Breast epithelium (tissue), 4 donors: ENCODE measurements at regions not wholly inside any gene's neighbourhood (a gene's known extent, or its start where the extent isn't known, plus 50 kb on each side); places are given as distances from the start of the nearest gene placed in this dataset.

ENCODE experiments used
- DNase-seq, 2 donors: peaks; one replicate each; pipeline ENCODE4 v3.0.0-alpha.2; 2019; ENCODE audit warnings: low spot score in 2 of 2
- H3K27ac ChIP-seq, 2 donors: fragments of 200-600 bp; sonication (generic) in 1 of 2; one replicate each; pipeline ENCODE4 v1.5.1; 2016 to 2019; ENCODE audit warnings: mild to moderate bottlenecking in 1 of 2
- H3K27me3 ChIP-seq, 2 donors: fragments of 200-600 bp; sonication (generic) in 1 of 2; one replicate each; pipeline versions ENCODE4 v1.5.1 to v1.6.0; 2017 to 2019; ENCODE audit warnings: control low read depth in 1 of 2, mild to moderate bottlenecking in 1 of 2
- H3K36me3 ChIP-seq: fragments of 200-600 bp; one replicate; pipeline ENCODE4 v1.5.1; 2019
- H3K4me1 ChIP-seq, 2 donors: fragments of 200-600 bp; sonication (generic); one replicate each; pipeline ENCODE4 v1.5.1; 2016 to 2019; ENCODE audit warnings: control low read depth in 1 of 2
- H3K4me3 ChIP-seq, 3 donors: fragments of 200-600 bp; sonication (generic); 1 replicate in 2 of 3; 2 replicates in 1 of 3; pipeline ENCODE4 v1.5.1; 2016 to 2019; ENCODE audit warnings: mild to moderate bottlenecking in 3 of 3, moderate library complexity in 2 of 3
- H3K9me3 ChIP-seq, 2 donors: fragments of 200-600 bp; sonication (generic) in 1 of 2; one replicate each; pipeline ENCODE4 v1.5.1; 2016 to 2019; ENCODE audit warnings: control low read depth in 1 of 2
- CTCF ChIP-seq, 3 donors: fragments of 450-650 bp; IDR thresholded peaks; one replicate each; pipeline ENCODE4 v1.5.1; 2016 to 2017; ENCODE audit warnings: antibody characterized with exemption in 3 of 3, mild to moderate bottlenecking in 3 of 3, moderate library complexity in 3 of 3
- POLR2A ChIP-seq: fragments of 450-650 bp; IDR thresholded peaks from one replicate; pipeline ENCODE4 v1.6.1; 2016; ENCODE audit warnings: antibody characterized with exemption, mild to moderate bottlenecking, moderate library complexity
- POLR2AphosphoS5 ChIP-seq, 3 donors: sonication (generic); formaldehyde crosslinking; IDR thresholded peaks; one replicate each; pipeline ENCODE4 v1.6.1; 2017; ENCODE audit warnings: antibody characterized with exemption in 3 of 3
- intact Hi-C: fragments of 100-400 bp; cut with DNase I; formaldehyde crosslinking; loops from one replicate; pipeline ENCODE4 v1.15.1; 2023; ENCODE audit warnings: low total_unique reads

GRCh38 chr4:54384563-54384962, 155.5 kb downstream of the PDGFRA start:
- no peaks in the 10 kb centered on the region for H3K27me3 ChIP-seq
- TF ChIP-seq CTCF (IDR thresholded peaks at IDR 0.05) (peak in 2 of 3 donors; percentile 20 to 48), POLR2A (no peak), POLR2AphosphoS5 (IDR thresholded peaks at IDR 0.05) (no peak)
- peak in 1 of 2 donors; percentile 19 for DNase-seq
- no peaks in the 10 kb centered on the region for H3K9me3 ChIP-seq
- H3K36me3 ChIP-seq, result no peaks in the 10 kb centered on the region
- no peak overlapping the region for H3K27ac ChIP-seq
- no peaks in the 10 kb centered on the region for H3K4me1 ChIP-seq
- intact Hi-C loops, result no loop called here
- H3K4me3 ChIP-seq, result no peak overlapping the region

- Histone ChIP-seq H3K27ac (no peak overlapping the region), H3K9me3 (no peaks in the 10 kb centered on the region), H3K4me1 (no peaks in the 10 kb centered on the region), H3K36me3 (no peaks in the 10 kb centered on the region), H3K4me3 (no peak overlapping the region), H3K27me3 (no peaks in the 10 kb centered on the region)
- no peak for TF ChIP-seq POLR2AphosphoS5 (IDR thresholded peaks at IDR 0.05)
- intact Hi-C loops, result no loop called here
- DNase-seq, result no peak
Measured at GRCh38 chr4:54386042-54386669, 157.1 kb downstream of the PDGFRA start.

DNA sequence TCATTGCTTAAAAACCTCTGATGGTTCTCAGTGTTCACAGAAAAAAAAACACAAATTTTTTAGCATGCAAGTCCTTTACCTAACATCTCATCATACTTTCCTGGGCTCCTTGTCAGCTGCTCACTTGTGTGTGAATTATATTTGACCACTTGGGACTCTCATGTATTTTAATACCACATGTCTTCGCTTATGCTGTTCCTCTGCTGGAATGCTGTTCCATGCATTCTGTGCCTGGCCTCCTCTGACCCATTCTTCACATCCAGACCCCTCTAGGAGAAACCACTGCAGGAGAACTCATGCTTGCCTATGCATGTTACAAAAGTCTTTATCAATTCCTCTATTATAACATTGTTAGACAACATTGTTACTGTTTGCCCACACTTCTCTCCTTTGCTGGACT, 157.6 kb downstream of the PDGFRA start:
- Histone ChIP-seq H3K36me3 (no peaks in the 10 kb centered on the region), H3K9me3 (no peaks in the 10 kb centered on the region), H3K27me3 (no peaks in the 10 kb centered on the region), H3K4me1 (no peaks in the 10 kb centered on the region), H3K27ac (no peak overlapping the region), H3K4me3 (no peak overlapping the region)
- no peak for DNase-seq
- no peak for TF ChIP-seq CTCF (IDR thresholded peaks at IDR 0.05)
- no peak for TF ChIP-seq POLR2AphosphoS5 (IDR thresholded peaks at IDR 0.05)
- no peak for TF ChIP-seq POLR2A
- intact Hi-C loops, result no loop called here

- H3K4me3 ChIP-seq, result no peak overlapping the region
- intact Hi-C loops, result no loop called here
- H3K9me3 ChIP-seq, result no peaks in the 10 kb centered on the region
- no peak overlapping the region for H3K27ac ChIP-seq
- no peaks in the 10 kb centered on the region for H3K4me1 ChIP-seq
- no peak for TF ChIP-seq POLR2A
- TF ChIP-seq CTCF (IDR thresholded peaks at IDR 0.05), result no peak
- no peaks in the 10 kb centered on the region for H3K27me3 ChIP-seq
- no peak for DNase-seq
- no peaks in the 10 kb centered on the region for H3K36me3 ChIP-seq
Measured at GRCh38 chr4:54390670-54391069, 161.6 kb downstream of the PDGFRA start.

GRCh38 chr4:54391104-54391503, 162.0 kb downstream of the PDGFRA start:
- no peaks in the 10 kb centered on the region for H3K4me1 ChIP-seq
- no peaks in the 10 kb centered on the region for H3K9me3 ChIP-seq
- TF ChIP-seq POLR2AphosphoS5 (IDR thresholded peaks at IDR 0.05) (no peak), CTCF (IDR thresholded peaks at IDR 0.05) (no peak), POLR2A (no peak)
- no peak overlapping the region for H3K4me3 ChIP-seq
- H3K27me3 ChIP-seq, result no peaks in the 10 kb centered on the region
- H3K36me3 ChIP-seq, result no peaks in the 10 kb centered on the region
- intact Hi-C loops, result no loop called here
- no peak for DNase-seq
- H3K27ac ChIP-seq, result no peak overlapping the region

DNA sequence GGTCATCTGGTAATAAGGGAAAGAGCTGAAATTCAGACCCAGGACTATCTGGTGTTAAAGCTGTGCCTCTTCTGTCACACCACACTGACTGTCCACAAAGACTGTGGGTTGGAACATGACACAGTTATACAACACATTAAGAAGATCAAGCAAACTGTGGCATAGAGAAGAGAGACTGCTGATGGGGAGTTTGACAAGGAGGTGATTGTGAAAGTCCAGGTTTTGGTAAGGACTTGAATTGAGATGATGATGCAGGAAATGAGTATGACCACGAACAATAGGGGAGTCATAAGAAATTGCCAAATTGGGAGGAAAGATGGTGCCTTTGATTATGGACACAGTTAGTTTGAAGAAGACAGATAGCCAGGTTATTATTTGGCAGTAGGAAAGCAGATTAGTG, 163.4 kb downstream of the PDGFRA start:
- no peaks in the 10 kb centered on the region for H3K36me3 ChIP-seq
- no peaks in the 10 kb centered on the region for H3K4me1 ChIP-seq
- no peak for DNase-seq
- intact Hi-C loops, result no loop called here
- no peak overlapping the region for H3K27ac ChIP-seq
- TF ChIP-seq CTCF (IDR thresholded peaks at IDR 0.05) (no peak), POLR2AphosphoS5 (IDR thresholded peaks at IDR 0.05) (no peak), POLR2A (no peak)
- H3K4me3 ChIP-seq, result no peak overlapping the region
- H3K9me3 ChIP-seq, result no peaks in the 10 kb centered on the region
- no peaks in the 10 kb centered on the region for H3K27me3 ChIP-seq
